SHP77 (cell line): ENCODE measurements at regions not wholly inside any gene's neighbourhood (a gene's known extent, or its start where the extent isn't known, plus 50 kb on each side); places are given as distances from the start of the nearest gene placed in this dataset.
"Not testable (repeated sequence)": the region's sequence is repeated elsewhere in the genome, so short reads cannot be mapped to it uniquely, and the experiment has no call there.

Experiments used
- DNase-seq, 2 experiments: peaks; one replicate each; lab custom pipeline; 2025; lab: John Stamatoyannopoulos, UW

- DNase-seq, result no peak
Measured at GRCh38 chr4:27728892-27729291, 868.3 kb downstream of the STIM2 start.

GRCh38 chr4:27742816-27743215 lies 882.2 kb downstream of the STIM2 start:
- DNase-seq, result no peak

GRCh38 chr4:27759611-27760575 lies 899.3 kb downstream of the STIM2 start:
- no peak for DNase-seq

- DNase-seq, result no peak
Measured at GRCh38 chr4:27763830-27764525, 903.3 kb downstream of the STIM2 start.

- DNase-seq, result no peak
Measured at GRCh38 chr4:27764526-27764837, 903.8 kb downstream of the STIM2 start.

- no peak for DNase-seq
Measured at GRCh38 chr4:27770895-27771294, 910.3 kb downstream of the STIM2 start.

- no peak for DNase-seq
Measured at GRCh38 chr4:27775156-27775555, 914.5 kb downstream of the STIM2 start.

DNA sequence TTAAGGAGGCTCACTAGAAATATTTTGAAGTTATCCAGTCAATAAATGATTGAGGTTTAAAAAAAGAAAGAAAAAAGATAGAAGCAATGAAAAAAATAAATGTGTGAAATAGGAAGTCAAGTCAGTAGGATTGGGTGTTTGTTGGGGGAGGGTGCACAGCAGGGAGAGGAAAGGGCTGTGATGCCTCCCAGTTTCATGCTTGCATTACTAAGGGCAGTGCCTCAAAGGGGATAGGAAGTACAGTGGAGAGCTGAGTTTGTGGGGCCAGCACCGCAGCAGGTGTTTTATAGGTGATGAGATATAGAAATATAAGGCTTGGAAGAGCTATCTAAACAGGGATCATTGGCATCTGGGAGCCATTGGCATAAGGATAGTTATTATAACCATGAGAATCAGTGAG lies 919.2 kb downstream of the STIM2 start:
- DNase-seq, result no peak

- DNase-seq, result no peak
Measured at GRCh38 chr4:27787195-27787594, 926.6 kb downstream of the STIM2 start.

DNA sequence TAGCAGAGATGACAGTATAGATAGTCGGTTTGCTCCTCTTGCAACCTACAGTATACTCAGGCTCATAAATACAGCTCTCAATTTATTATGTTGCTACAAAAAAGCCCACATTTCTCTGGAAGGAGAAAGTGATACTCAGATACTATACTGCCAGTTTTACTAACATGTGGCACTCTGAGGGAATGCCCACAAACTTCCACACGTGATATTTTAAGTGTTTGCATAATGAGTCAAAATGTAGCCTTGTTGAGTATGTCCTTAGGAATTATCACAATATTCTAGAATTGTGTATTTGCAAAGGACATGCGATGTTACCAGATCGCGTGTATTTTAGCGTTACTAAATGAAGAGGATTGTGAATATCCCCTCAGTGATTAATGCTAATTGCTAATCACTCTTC lies 929.1 kb downstream of the STIM2 start:
- no peak for DNase-seq

GRCh38 chr4:27790911-27791310 lies 930.3 kb downstream of the STIM2 start:
- no peak for DNase-seq

DNA sequence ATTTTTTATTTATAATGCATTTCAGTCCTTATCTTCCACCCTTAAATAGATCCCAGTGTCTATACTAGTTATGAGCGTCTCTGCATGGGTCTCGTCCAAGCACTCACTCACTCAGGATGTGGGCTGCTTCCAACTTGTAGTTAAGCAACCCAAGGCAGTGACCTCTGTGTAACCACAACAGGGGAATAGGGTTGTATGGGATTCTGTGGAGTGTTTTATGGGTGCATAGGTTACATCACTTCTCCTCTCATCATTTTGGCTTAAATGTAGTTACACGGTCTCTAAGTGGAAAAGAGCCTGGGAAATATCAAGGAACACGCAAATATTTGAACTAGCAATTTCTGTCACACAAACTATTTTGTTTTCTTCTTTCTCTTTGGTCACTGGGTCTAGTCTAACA lies 931.0 kb downstream of the STIM2 start:
- DNase-seq, result no peak

DNA sequence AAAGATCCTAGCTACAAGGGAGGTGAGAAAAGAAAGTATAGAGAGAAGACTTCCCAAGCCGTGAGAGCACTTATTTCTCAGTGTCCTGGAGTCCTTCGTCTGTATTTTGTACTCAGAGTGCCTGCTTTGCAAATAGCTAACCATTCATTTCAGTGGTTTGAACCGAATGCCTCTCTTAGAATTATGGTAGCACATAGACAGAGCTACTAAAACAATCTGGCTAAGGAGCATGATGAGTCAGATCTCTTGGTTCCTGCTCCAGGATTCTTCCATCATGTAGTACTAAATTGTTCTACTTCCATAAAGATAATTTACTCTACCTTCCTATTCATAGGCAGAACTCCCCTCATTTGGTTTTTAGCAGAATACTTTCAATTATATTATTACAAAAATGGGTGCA lies 946.6 kb downstream of the STIM2 start:
- DNase-seq, result no peak

- DNase-seq, result no peak
Measured at GRCh38 chr4:27811948-27812347, 951.3 kb downstream of the STIM2 start.

GRCh38 chr4:27813226-27813625 lies 952.6 kb downstream of the STIM2 start:
- DNase-seq, result not testable (repeated sequence)

GRCh38 chr4:27813699-27814425 lies 953.2 kb downstream of the STIM2 start:
- not testable (repeated sequence) for DNase-seq

- DNase-seq, result no peak
Measured at GRCh38 chr4:27819246-27819645, 958.6 kb downstream of the STIM2 start.

DNA sequence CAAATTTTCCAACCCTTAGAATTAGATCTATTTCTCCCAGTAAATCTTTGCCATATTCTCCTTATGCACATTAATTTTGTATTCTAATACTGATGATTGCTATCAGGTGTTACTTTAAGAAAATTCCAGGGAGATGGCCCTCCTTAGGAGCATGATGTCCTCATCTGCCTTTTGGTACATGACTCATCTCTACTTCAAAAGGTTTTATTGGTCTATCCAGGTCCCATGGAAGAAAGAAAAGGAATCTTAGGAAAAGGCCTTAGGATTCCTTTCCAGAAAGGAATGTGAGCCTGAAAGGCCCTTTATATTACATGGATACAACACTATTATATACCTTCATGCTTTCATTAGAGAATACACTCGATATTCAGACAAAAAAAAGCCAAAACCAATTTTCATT lies 968.2 kb downstream of the STIM2 start:
- DNase-seq, result no peak

- no peak for DNase-seq
Measured at GRCh38 chr4:27830251-27830650, 969.6 kb downstream of the STIM2 start.

- DNase-seq, result no peak
Measured at GRCh38 chr4:27835851-27836250, 975.2 kb downstream of the STIM2 start.

- DNase-seq, result no peak
Measured at GRCh38 chr4:27836523-27836922, 975.9 kb downstream of the STIM2 start.

DNA sequence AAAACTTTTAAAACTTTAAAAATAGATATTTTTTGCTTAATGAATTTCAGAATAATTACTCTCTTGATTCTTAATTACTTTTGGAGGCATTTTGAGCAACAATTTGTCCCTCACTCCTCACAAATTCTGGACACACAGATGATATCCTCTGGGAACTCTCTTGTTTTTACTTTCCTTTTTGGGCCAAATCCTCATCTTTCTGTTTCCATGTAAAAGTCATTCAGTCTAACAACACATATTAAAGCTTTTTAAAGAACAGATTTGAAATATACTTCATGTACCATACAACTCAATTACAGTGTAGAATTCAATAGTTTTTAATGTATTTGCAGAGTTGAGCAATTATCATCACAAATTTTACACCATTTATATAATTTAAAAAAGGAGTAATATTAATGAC lies 983.1 kb downstream of the STIM2 start:
- no peak for DNase-seq

- DNase-seq, result no peak
Measured at GRCh38 chr4:27844376-27844775, 983.7 kb downstream of the STIM2 start.
